Endodermal cell (in vitro differentiated cells): ENCODE measurements at regions not wholly inside any gene's neighbourhood (a gene's known extent, or its start where the extent isn't known, plus 50 kb on each side); places are given as distances from the start of the nearest gene placed in this dataset.

ENCODE experiments used
- DNase-seq: peaks from one replicate; pipeline ENCODE4 v3.0.0-alpha.2; 2017
- H3K27ac ChIP-seq: 2 replicates; pipeline ENCODE4 v1.5.1; 2013; ENCODE audit warnings: mild to moderate bottlenecking, low read depth, low read length, moderate library complexity
- H3K27me3 ChIP-seq: 2 replicates; pipeline ENCODE4 v1.6.1; 2013; ENCODE audit warnings: mild to moderate bottlenecking, low read length, moderate library complexity; ENCODE audit not compliant: insufficient read depth, control insufficient read depth, poor library complexity, severe bottlenecking
- H3K36me3 ChIP-seq: 2 replicates; pipeline ENCODE4 v1.7.0; 2013; ENCODE audit warnings: mild to moderate bottlenecking, low read length, moderate library complexity; ENCODE audit not compliant: control insufficient read depth, insufficient read depth
- H3K4me1 ChIP-seq: one replicate; pipeline ENCODE4 v1.7.0; 2013; ENCODE audit warnings: low read length; ENCODE audit not compliant: control insufficient read depth, insufficient read depth
- H3K4me3 ChIP-seq: 2 replicates; pipeline ENCODE4 v1.5.1; 2013; ENCODE audit warnings: mild to moderate bottlenecking, low read length, moderate library complexity
- H3K9ac ChIP-seq: 2 replicates; pipeline ENCODE4 v1.6.1; 2013; ENCODE audit warnings: mild to moderate bottlenecking, low read length, moderate library complexity; ENCODE audit not compliant: poor library complexity, severe bottlenecking; ENCODE audit errors: extremely low read depth
- H3K9me3 ChIP-seq: 2 replicates; pipeline ENCODE4 v1.6.1; 2013; ENCODE audit warnings: mild to moderate bottlenecking, low read length, moderate library complexity; ENCODE audit not compliant: control insufficient read depth
- H3K27ac Mint-ChIP-seq: 2 replicates; pipeline ENCODE4 v1.8.0; 2020; ENCODE audit warnings: mixed read lengths
- H3K27me3 Mint-ChIP-seq: 2 replicates; pipeline ENCODE4 v1.8.0; 2021; ENCODE audit warnings: mild to moderate bottlenecking, mixed read lengths; ENCODE audit not compliant: insufficient read depth
- H3K36me3 Mint-ChIP-seq: 2 replicates; pipeline ENCODE4 v1.8.0; 2020; ENCODE audit warnings: low read depth, mixed read lengths
- H3K4me1 Mint-ChIP-seq: 2 replicates; pipeline ENCODE4 v1.8.0; 2020; ENCODE audit warnings: mixed read lengths
- H3K4me3 Mint-ChIP-seq: 2 replicates; pipeline ENCODE4 v1.8.0; 2020; ENCODE audit warnings: mild to moderate bottlenecking, moderate library complexity, mixed read lengths
- H3K9me3 Mint-ChIP-seq: 2 replicates; pipeline ENCODE4 v1.8.0; 2020; ENCODE audit warnings: mild to moderate bottlenecking, mixed read lengths
- CTCF ChIP-seq: fragments of 200-600 bp; sonication (generic); conservative IDR thresholded peaks from 2 replicates; pipeline ENCODE4 v1.5.0; 2021; ENCODE audit warnings: antibody characterized with exemption, mild to moderate bottlenecking
- WGBS, 2 experiments: methylation state at CpG; one replicate each; pipeline versions ENCODE4 v1.1.5 to v1.1.7; 2013; ENCODE audit warnings: missing lambda C conversion rate in 2 of 2, mixed read lengths in 1 of 2; ENCODE audit not compliant: insufficient coverage in 1 of 2, insufficient read length in 1 of 2; 5-methylcytosine and 5-hydroxymethylcytosine counted together

GRCh38 chr4:33518856-33519255 is 2725.5 kb downstream of the ARAP2 start:
- Mint-ChIP-seq H3K27me3 (no peaks in the 10 kb centered on the region), H3K36me3 (no peaks in the 10 kb centered on the region), H3K4me1 (no peaks in the 10 kb centered on the region), H3K4me3 (no peak overlapping the region), H3K9me3 (peaks cover 15% of the 10 kb centered on the region), H3K27ac (no peak overlapping the region)
- no peak overlapping the region for H3K9ac ChIP-seq
- no peak for DNase-seq
- no peak for TF ChIP-seq CTCF
- no peak overlapping the region for H3K27ac ChIP-seq
- 91 to 100% methylated on average over 1 to 3 of the region's 6 CpGs for WGBS, 2 experiments
- H3K27me3 ChIP-seq = no peaks in the 10 kb centered on the region
- no peak overlapping the region for H3K4me3 ChIP-seq
- no peaks in the 10 kb centered on the region for H3K36me3 ChIP-seq
- peaks cover 18% of the 10 kb centered on the region for H3K9me3 ChIP-seq
- no peaks in the 10 kb centered on the region for H3K4me1 ChIP-seq

GRCh38 chr4:33532821-33533220 is 2711.5 kb downstream of the ARAP2 start:
- H3K36me3 ChIP-seq = no peaks in the 10 kb centered on the region
- TF ChIP-seq CTCF = no peak
- 90 to 100% methylated on average over 2 of the region's 2 CpGs for WGBS, 2 experiments

DNA sequence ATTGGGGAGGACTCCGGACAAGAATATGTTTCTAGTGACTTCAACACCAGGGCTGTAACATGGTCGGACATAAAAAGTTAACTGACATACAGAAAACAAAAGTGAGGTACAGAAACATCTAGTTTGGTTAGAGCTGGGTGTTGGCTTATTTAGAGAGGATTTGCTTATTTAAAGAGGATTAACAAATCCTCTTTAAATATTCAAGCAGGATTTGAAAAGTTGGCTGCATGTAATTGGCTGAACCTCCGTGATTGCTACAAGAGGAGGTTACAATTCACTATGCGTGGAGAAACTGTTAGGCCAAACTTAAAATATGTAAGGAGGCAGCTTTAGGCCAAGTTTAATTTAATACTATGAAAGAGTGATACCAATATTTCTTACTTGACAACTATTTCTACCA is 2707.4 kb downstream of the ARAP2 start:
- no peak for TF ChIP-seq CTCF
- H3K9ac ChIP-seq = no peak overlapping the region
- no peak overlapping the region for H3K27ac ChIP-seq
- no peak overlapping the region for H3K4me3 ChIP-seq
- no peaks in the 10 kb centered on the region for H3K27me3 ChIP-seq
- DNase-seq = no peak
- H3K36me3 ChIP-seq = no peaks in the 10 kb centered on the region
- H3K36me3 Mint-ChIP-seq = no peaks in the 10 kb centered on the region
- WGBS, 2 experiments = 89 to 100% methylated on average over 3 to 4 of the region's 4 CpGs
- H3K4me1 Mint-ChIP-seq = peaks cover 6% of the 10 kb centered on the region
- no peaks in the 10 kb centered on the region for H3K4me1 ChIP-seq
- no peak overlapping the region for H3K4me3 Mint-ChIP-seq
- H3K27ac Mint-ChIP-seq = peak overlapping the region; percentile 36
- no peaks in the 10 kb centered on the region for H3K27me3 Mint-ChIP-seq
- no peaks in the 10 kb centered on the region for H3K9me3 Mint-ChIP-seq
- no peaks in the 10 kb centered on the region for H3K9me3 ChIP-seq

More at GRCh38 chr4:33532821-33533220, 2711.5 kb downstream of the ARAP2 start:
- no peak overlapping the region for H3K27ac Mint-ChIP-seq
- Histone ChIP-seq H3K27me3 (no peaks in the 10 kb centered on the region), H3K4me1 (peaks cover 4% of the 10 kb centered on the region), H3K4me3 (no peak overlapping the region), H3K9me3 (no peaks in the 10 kb centered on the region), H3K27ac (no peak overlapping the region), H3K9ac (no peak overlapping the region)
- H3K27me3 Mint-ChIP-seq = no peaks in the 10 kb centered on the region
- H3K4me1 Mint-ChIP-seq = peaks cover 4% of the 10 kb centered on the region
- DNase-seq = no peak
- H3K36me3 Mint-ChIP-seq = no peaks in the 10 kb centered on the region
- H3K4me3 Mint-ChIP-seq = no peak overlapping the region
- H3K9me3 Mint-ChIP-seq = no peaks in the 10 kb centered on the region
